ENCODE measurements at regions not wholly inside any gene's neighbourhood (a gene's known extent, or its start where the extent isn't known, plus 50 kb on each side); places are given as distances from the start of the nearest gene placed in this dataset.

DNA sequence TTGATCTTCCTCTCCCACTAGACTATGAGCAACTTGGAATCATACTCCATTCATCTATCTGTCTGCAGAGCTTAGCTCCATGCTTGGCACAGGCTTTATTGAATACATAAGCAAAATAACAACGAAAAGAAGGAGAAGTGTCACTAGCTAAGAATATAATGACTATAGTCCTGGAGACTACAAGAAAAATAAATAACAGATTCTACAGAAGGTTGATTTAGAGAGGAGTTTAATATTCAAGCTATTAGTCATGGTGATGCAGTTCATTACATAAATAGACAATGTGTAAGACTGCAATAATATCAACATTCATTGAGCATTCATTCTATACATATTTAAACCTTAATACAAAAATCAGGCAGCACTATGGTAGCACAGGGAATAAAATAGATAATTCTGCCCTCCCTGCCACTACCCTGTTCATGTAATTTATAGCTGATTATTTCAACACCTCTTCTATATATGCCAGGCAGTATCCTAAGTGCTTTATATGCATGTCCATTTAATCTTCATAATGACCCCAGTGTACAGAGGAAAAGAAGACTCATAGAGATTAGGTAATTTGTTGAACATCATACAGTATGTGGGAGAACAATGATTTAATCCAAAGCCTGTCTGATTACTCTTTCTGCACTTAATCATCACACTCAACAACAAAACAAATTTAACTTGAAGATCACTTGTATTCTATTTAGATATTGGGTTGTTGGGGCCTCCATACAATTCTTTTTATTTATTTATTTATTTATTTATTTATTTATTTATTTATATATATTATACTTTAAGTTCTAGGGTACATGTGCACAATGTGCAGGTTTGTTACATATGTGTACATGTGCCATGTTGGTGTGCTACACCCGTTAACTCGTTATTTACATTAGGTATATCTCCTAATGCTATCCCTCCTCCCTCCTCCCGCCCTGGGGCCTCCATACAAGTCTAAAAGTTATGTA, 165.3 kb downstream of the RNF152 start:
- no peak for DNase-seq

DNA sequence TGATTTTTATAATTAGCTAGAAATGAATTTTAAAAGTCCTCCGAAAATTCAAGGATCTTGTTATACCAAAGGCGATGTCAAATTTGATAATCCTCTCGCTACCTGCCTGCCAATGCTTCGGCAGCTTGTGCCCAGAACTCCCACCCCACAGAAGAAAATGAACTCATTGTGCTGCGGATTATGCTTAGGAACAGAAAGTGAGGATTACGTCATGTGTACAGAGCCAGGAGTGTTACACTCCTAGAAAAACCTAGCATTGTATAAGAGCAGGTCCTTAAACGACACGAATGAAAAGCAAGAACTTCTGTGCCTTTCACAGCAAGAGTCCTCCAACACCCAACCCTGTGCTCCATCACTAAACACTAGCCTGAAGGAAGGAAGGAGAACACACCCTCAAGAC, 168.3 kb downstream of the RNF152 start:
- no peak for DNase-seq

DNA sequence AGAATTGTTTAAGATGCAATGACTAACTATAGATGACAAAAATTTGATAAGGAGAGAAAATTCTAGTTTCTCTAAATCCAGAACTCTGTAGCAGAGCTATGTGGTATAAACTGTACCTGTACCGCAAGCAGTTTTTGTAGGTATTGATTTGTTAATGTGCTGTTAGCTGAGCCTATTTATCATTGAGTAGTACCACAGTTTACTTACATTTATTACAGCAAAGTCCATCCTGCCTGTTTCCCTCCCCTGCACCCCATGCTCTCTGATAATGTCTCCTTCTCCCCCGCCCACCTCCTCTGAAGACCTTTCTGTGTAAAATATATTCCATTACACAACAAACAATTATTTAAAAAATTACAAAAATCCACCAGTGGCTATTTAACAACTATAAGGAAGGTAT, 170.6 kb downstream of the RNF152 start:
- DNase-seq, result no peak

DNA sequence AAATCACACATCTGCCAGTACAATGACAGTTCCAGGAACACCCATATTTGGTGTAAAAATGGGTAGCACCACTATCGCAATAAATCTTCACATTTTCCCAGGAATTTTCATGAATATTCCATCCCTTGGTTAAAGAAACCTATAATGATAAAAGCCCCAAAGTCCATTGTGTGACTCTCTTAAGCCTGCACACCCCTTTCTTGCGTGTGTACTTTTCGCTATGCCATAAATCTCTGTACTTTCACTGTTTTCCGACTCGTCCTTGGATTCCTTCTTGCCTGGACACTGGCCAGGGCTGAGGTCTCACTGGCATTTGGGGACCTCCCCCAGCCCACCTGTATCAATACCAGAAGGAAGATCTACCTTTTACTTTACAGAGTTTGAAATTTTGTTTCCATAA, 172.3 kb downstream of the RNF152 start:
- DNase-seq, result no peak

DNA sequence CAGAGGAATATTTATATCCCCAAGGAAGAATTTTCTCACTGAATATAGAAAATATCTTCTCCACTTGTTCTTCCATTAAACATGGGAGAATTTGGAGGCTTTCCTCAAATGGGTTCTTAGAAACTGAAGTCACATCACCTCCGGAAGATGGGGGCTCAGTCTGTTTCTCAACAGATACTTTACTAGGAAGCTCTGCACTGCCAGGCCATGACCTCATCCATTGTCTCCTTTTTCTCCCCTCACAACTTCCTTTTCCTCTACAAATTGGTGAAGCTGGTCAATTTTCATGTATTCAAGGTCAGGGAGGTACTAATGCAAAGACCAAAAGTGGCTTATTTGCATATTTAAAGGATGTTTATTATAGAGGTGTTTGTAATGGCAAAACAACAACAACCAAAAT, 173.1 kb downstream of the RNF152 start:
- DNase-seq, result no peak

DNA sequence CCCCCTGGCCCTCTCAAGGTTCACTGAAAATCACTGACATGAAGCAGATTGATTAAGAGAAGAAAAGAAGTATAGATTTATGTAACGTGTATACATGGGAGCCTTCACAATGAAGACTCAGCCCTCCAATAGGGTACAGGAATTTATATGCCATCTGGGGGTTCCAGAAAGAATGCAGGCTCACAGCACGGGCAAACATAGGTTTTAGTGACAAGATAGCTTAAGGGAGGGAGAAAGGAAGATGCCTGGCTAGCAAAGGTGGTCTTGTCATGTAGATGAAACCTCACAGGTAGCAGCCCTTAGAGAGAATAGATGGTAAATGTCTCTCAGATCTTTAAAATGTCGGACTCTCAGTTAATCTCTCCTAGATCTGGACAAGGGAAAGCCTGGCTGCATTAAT, 173.9 kb downstream of the RNF152 start:
- no peak for DNase-seq

DNA sequence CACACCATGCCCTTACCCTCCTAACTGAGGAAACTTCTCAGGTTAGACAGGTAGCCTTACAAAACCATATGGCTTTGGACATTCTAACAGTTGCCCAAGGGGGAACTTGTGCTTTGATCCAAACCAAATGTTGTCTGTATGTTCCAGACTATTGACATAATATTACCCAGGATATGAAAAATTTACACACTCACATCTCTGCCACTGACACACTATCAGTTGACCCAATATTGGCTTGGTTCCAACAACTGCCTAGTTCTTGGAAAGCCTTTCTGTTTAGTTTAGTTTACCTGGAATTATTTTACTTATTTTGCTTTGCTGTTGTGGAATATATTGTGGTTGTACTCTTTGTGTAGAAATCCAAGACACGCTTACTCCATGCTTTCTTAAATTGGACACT, 178.4 kb downstream of the RNF152 start:
- no peak for DNase-seq

DNA sequence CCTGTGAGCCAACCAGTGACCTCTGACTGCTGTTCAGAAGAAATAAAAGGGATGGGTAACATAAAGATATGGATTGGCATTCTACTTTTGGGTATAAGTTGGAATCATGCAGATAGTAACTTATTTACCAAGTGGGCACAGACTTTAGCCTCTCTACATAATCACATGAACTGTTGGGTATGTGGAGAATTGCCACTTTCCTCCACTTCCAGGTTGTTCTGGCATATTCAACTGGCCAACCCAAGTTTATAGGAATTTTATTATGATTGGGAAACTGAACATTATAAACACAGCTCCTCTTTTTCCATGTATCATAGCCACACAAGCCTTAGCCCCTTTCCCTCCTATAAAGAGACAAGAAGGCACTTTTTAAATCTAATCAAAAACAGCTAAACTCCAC, 179.3 kb downstream of the RNF152 start:
- no peak for DNase-seq

DNA sequence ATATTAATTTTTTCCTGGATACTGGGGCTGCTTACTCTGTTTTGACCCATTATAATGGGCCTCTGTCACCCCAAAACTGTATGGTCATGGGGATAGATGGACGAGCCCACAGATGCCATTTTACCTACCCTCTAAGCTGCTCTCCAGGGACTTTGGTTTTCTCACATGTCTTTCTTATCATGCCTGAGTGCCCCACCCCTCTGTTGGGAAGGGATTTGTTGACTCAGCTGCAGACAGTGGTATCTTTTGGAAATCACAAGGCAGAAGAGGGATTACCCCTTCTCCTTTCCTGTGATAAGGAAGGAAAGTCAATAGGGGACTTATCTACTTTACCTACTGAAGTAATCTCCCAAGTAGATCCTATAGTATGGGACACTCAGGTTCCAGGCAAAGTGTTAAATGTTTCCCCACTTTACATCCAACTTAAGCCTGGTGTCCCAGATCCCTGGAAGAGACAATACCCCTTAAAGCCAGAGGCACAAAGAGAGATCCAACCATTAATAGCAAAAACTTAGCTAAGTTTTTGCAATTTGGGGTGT, 182.7 kb downstream of the RNF152 start:
- DNase-seq, result no peak

DNA sequence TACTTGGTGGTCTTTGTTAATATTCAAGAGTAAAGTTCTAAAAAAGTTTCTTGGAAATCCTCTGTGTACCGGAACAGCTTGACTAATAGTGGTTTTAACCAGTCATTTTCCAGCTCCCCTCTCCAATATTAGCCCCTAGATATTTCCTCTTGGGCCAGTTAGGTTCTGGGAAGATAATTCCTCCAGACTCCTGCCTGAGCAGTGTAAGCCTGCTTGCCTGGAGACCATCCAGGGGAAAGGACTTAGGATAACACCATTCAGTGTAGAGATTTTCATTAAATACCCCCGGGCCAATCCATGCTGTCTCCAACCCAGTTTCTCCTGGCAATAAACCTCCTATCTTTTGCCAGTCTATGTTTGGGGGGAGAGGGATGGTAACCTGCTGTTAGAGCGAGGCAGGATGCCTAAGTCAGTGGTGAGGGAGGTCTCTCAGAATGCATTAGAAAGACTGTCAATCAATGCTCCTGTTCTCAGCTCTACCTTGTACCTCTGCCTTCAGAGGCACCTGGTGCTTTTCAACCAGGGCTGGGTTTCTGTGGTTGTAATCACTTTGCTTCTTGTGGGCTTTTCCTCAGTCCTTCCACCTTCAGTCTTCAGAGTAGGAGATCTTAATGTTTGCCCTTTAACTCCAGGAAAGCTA, 186.4 kb downstream of the RNF152 start:
- DNase-seq, result no peak

DNA sequence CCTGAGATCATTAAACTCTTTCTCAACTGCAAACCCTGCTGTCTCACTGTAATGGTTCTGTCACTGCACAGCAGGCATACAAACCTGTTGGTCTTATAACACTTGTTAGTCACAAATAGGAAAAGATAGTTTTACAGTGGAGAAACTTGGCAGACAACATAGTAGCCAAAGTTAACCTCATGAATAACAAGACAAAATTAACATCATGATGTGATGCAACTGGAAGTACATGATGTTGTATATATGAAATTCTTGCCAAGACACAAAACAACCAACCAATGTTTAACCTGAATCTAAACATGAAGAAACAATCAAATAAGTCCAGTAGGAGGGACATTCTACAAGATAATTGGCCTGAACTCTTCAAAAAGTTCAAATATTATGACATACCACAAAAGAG, 189.3 kb downstream of the RNF152 start:
- DNase-seq, result no peak

DNA sequence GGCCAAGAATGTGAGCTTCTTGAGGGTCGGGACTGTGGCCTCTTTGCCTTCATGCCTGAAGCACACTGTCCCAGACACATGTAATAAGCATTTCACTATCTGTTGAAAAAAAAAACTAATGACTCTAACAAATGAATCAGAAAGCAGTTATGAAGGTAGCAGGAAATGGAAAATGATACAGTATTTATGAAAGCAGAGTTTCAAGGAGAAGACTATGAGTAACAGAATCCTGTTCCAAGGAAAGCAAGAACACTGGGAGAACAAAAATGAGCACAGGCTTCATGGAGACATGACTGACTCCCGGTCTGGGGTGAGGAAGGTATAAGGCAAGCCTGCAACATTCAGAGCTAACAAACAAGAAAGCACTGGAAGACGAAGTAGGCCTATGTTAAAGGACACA, 190.8 kb downstream of the RNF152 start:
- no peak for DNase-seq

DNA sequence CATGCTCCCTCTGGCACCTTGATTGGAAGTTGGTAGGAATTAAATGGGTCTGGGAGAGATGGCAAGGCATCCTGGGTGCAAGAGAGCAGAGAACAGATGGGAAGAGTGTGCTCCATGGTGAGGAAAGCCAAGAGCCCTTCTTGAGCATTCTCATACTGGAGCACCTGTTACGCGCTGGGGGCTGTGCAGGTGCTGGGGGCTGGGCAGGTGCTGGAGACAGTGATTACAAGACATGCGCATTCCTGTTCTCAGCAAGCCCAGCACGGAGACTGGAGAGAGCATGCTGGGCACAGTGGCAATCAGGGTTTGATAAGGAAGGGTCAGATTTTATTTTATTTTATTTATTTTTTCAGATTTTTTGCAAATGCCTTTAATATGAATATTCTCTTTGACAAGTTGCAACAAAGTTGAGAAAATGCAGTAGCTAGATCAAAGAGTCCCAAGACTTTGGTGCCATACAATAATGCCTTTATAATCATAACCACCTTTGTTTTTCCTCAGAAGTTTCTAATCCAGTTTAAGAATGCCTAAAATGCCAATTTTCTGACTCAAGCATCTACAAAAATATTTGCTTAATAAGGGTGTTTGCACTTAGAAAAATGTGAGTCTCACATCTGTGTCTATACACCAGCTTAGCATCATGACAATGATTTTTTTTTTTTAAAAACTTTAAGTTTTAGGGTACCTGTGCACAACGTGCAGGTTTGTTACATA, 193.3 kb downstream of the RNF152 start:
- DNase-seq, result no peak

DNA sequence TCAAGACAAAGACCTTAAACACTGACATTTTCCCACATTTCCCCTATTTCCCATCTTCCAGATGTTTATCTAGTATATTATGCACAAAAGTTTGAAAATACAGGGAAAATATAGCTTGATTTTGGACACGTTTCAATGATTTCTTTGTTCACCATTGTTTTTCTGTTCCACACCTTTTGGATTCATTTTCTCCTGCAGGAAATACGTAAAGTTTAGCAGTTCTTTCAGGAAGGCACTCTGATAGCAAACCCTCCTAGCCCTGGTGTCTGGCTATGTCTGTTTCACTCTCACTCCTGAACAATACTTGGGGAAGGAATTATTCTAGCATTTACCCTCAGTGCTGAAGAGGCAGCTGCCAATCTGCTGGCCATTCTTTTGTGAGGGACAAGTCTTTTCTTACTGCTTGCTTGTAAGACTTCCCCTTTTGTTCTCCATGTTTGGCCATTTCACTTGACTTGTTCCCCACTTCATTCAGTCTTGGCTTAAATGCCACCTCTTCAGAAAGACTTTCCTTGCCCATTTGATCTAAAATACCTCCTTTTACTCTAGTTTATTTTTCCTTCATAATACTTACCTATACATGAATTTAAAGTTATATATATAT, 195.4 kb downstream of the RNF152 start:
- no peak for DNase-seq

DNA sequence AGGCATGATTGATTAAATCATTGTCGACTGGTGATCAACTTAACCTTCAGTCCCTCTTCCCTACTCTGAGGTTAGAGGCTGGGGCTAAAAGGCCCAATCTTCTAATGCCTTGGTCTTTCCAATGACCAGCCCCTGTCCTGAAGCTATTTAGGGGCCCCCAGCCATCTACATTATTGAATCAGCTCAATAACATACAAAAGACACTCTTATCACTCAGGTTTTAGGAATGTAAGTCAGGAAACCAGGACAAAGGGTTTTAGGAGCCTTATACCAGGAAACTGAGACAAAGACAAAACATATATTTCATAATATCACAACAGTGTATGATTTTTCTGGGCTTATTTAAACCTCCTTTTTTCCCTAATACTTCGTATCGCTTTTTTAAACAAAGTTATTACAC, 198.6 kb downstream of the RNF152 start:
- no peak for DNase-seq

DNA sequence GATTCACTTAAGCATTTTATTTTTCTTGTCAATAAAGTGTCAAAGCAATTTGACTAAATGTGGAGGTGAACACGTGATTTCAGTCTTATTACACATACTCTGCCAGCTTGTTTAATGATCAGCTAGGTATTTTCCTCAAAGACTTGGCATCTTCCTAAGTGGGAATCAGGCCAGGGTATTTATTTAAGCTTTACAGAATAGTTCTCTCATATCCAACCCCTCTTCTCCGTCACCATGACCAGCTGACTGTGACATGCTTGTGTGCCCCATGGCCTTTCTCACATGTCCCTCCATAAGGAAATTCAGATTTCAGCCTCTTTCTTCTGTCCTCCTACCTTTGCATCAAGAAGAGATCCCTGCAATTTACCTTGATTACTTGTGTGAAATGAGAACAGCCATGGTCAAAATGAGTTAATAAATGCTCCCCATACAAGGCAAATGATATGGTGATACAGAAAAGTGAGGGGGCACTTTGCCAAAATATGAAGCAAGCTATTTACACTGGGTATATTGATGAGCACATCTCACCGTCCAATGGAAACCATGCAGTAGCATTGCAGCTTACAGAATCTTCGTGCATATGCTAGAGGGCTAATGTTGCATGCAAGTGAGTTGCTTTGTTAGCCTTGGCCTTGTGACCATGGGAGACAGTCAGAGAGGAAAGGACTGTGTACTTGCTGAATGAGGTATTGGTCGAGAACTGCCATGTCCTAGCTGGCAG, 202.2 kb downstream of the RNF152 start:
- no peak for DNase-seq

DNA sequence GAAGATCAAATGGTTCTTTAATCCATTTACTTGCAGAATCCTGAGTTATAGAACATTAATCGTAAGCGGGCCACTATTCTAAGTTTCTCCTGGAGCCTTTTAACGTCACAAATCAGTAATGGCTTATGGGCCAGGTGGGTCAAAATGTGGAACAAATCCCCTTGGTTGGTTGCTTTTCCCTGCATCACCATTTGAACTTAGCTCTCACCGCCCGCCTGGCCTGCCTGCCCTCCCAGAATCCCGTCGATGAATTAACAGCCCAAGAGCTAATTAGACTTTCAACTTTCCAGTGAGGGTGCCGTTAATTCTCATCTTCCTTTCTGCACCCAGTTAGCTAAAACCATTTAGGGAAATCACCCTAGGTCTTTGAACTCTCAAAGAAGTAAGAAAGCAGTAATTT, 205.5 kb downstream of the RNF152 start:
- no peak for DNase-seq

DNA sequence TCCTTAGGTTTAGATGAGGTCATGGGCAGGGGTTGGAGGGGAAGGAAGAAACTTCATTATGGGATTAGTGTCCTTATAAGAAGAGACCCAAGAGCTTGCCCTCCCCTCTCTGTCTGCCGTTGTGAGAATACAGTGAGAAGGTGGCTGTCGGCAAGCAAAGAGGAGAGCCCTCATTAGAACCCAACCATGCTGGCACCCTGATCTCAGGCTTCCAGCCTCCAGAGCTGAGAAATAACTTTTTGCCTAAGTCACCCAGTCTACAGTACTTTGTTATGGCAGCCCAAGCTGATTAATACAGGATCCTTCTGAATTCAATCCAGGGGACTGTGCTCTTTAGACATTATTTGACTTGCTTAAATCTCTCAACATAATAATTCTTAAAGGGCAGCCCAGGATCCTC, 209.0 kb downstream of the RNF152 start:
- DNase-seq, result no peak

DNA sequence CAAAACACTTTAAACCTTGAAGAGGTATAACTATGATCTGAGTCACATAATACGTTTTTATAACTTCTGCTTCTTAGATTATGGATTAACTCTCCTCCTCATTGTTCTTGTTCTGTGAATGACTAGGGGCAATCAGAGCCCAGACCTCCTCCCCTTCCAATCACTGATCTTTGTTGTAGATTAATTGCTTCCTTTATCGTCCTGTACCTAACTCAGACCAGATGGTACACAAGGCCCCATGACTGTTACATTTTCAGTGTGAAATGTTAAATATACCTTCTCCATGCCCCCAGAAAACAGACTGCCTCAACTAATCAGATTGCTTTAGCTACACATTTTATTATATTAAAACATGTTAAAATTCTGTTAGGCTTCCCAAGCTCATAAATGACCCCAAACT, 211.7 kb downstream of the RNF152 start:
- DNase-seq, result no peak

DNA sequence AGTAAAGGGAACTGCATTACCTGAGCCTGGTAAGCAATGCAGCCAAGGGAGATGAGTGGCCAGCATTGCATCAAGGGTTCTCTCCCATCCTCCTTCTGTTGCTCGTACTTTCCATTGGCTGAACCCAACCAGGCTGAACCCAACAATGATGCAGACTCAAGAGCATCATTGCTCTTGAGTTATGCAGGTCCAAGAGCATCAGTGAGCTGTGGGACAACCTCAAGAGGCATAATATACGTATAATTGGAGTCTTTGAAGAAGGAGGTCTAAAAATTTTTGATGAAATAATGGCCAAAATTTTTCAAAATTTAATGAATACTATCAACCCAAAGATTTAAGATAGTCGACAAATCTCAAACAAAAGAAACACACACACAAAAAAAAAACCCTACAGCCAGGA, 213.0 kb downstream of the RNF152 start:
- no peak for DNase-seq

DNA sequence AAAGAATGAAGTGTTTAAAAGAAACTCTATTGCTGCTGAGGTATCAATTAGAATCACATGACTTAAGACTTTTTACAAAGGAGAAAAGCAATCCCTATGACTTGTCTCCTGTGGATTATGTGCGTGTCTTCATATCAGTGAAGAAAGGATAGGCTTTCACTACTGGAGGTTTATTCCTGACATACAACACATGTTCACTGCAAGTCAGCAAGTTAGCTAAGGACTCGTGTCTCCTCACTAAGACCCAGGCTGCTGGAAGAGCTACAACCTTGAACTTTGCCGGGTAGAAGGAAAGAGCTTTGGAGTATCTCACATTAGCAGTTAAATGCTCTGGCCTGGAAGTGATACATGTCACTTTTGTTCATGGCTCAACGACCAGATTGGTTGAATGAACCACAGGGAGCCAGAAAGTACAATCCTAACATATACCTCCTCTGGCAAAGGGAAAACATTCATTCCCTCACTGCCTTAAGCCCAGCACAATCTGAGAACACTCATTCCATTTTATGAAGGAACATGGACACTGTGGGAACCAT, 215.3 kb downstream of the RNF152 start:
- no peak for DNase-seq

DNA sequence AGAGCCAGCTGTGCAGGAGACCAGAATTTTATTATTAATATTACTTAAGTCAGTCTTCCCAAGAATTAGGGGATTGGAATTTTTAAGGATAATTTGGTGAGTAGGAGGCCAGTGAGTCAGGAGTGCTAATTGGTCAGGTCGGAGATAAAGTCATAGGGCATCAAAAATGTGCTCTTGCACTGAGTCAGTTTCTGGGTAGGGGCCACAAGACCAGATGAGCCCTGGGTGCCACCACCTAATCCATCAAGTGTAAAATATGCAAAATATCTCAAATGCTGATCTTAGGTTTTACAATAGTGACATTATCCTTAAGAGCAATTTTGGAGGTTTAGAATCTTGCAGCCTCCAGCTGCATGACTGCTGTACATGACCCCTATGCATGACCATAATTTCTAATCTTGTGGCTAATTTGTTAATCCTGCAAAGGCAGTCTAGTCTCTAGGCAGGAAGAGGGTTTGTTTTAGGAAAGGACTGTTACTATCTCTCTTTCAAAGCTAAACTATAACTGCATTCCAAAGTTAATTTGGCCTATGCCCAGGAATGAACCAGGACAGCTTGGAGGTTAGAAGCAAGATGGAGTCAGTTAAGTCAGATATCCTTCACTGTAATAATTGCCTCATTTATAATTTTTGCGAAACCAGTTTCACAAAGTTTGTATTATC, 215.9 kb downstream of the RNF152 start:
- no peak for DNase-seq
